Right cardiac atrium (tissue), 5 donors: ENCODE measurements at regions not wholly inside any gene's neighbourhood (a gene's known extent, or its start where the extent isn't known, plus 50 kb on each side); places are given as distances from the start of the nearest gene placed in this dataset.

ENCODE experiments used
- ATAC-seq, 2 donors: fragments of 200-7000 bp; cut with Tn5 transposase; one replicate each; pipeline versions ENCODE4 v1.8.0 to v1.9.1; 2020; ENCODE audit warnings: moderate library complexity in 2 of 2, mild to moderate bottlenecking in 1 of 2
- DNase-seq, 3 donors: peaks; one replicate each; pipeline ENCODE4 v3.0.0-alpha.2; 2020
- H3K27ac ChIP-seq: one replicate; pipeline ENCODE4 v1.5.1; 2013; ENCODE audit warnings: mild to moderate bottlenecking, low read length, control low read depth, moderate library complexity
- H3K27me3 ChIP-seq: one replicate; pipeline ENCODE4 v1.6.1; 2013; ENCODE audit not compliant: control insufficient read depth, insufficient read depth
- H3K4me1 ChIP-seq: one replicate; pipeline ENCODE4 v1.6.1; 2013; ENCODE audit warnings: low read length; ENCODE audit not compliant: control insufficient read depth, insufficient read depth
- H3K4me3 ChIP-seq: one replicate; pipeline ENCODE4 v1.5.1; 2013; ENCODE audit warnings: low read length, control low read depth
- H3K9me3 ChIP-seq: one replicate; pipeline ENCODE4 v1.6.1; 2013; ENCODE audit warnings: low read length; ENCODE audit not compliant: control insufficient read depth
- WGBS: extraction: QIAGEN DNeasy Blood & Tissue Kit; methylation state at CpG from one replicate; pipeline ENCODE4 v1.1.7; 2013; 5-methylcytosine and 5-hydroxymethylcytosine counted together
- intact Hi-C, 4 donors: fragments of 100-400 bp; cut with DNase I; formaldehyde crosslinking; loops; one replicate each; pipeline versions ENCODE4 v1.11.0 to v1.14.0; 2022 to 2023
- donor health status: healthy with polysubstance abuse.
- donor health status: DM: no; HTN: yes; CAD: no.
- donor health status: DM: no; HTN: no; CAD: no.
- donor health status: DM: no; HTN: yes; CAD: no; lungs with severe emphysema.
- donor health status: DM: yes; HTN: yes; CAD: no.

GRCh38 chr22:48177631-48178030 lies 1415.2 kb downstream of the TBC1D22A start:
- Histone ChIP-seq H3K27ac (no peak overlapping the region), H3K4me3 (no peak overlapping the region), H3K27me3 (no peaks in the 10 kb centered on the region), H3K4me1 (no peaks in the 10 kb centered on the region), H3K9me3 (no peaks in the 10 kb centered on the region)
- ATAC-seq (no peak), DNase-seq (no peak)
- intact Hi-C loops: no loop called here
- WGBS: 78% methylated on average over 5 of the region's 5 CpGs

- intact Hi-C loops: no loop called here
- Histone ChIP-seq H3K4me1 (no peaks in the 10 kb centered on the region), H3K9me3 (no peaks in the 10 kb centered on the region), H3K27ac (no peak overlapping the region), H3K27me3 (no peaks in the 10 kb centered on the region), H3K4me3 (no peak overlapping the region)
- ATAC-seq (no peak), DNase-seq (no peak)
- WGBS: 82% methylated on average over 2 of the region's 2 CpGs
Observed at GRCh38 chr22:48175721-48176120, 1413.3 kb downstream of the TBC1D22A start.

- Histone ChIP-seq H3K4me3 (no peak overlapping the region), H3K27ac (no peak overlapping the region), H3K27me3 (no peaks in the 10 kb centered on the region), H3K9me3 (no peaks in the 10 kb centered on the region), H3K4me1 (no peaks in the 10 kb centered on the region)
- ATAC-seq: no peak
- intact Hi-C loops: no loop called here
- no peak for DNase-seq
- 55% methylated on average over 7 of the region's 7 CpGs for WGBS
Observed at GRCh38 chr22:48173773-48174160, 1411.3 kb downstream of the TBC1D22A start.

- 72% methylated on average over 19 of the region's 19 CpGs for WGBS
- intact Hi-C loops: no loop called here
- DNase-seq (no peak), ATAC-seq (no peak)
- H3K4me3 ChIP-seq: no peak overlapping the region
- H3K9me3 ChIP-seq: no peaks in the 10 kb centered on the region
- H3K27ac ChIP-seq: no peak overlapping the region
- no peaks in the 10 kb centered on the region for H3K4me1 ChIP-seq
- H3K27me3 ChIP-seq: no peaks in the 10 kb centered on the region
Observed at GRCh38 chr22:48173061-48173772, 1410.8 kb downstream of the TBC1D22A start.

GRCh38 chr22:48171271-48171691 lies 1408.8 kb downstream of the TBC1D22A start:
- Histone ChIP-seq H3K9me3 (no peaks in the 10 kb centered on the region), H3K4me1 (no peaks in the 10 kb centered on the region), H3K27me3 (no peaks in the 10 kb centered on the region), H3K27ac (no peak overlapping the region), H3K4me3 (no peak overlapping the region)
- DNase-seq (no peak), ATAC-seq (no peak)
- intact Hi-C loops: no loop called here
- WGBS: 44% methylated on average over 7 of the region's 7 CpGs

- ATAC-seq: no peak
- Histone ChIP-seq H3K27me3 (no peaks in the 10 kb centered on the region), H3K4me1 (no peaks in the 10 kb centered on the region), H3K27ac (no peak overlapping the region), H3K4me3 (no peak overlapping the region), H3K9me3 (no peaks in the 10 kb centered on the region)
- no peak for DNase-seq
- intact Hi-C loops: no loop called here
- WGBS: 68% methylated on average over 4 of the region's 4 CpGs
Observed at GRCh38 chr22:48169227-48169626, 1406.8 kb downstream of the TBC1D22A start.

- 53% methylated on average over 6 of the region's 6 CpGs for WGBS
- intact Hi-C loops: no loop called here
- H3K9me3 ChIP-seq: no peaks in the 10 kb centered on the region
- H3K27me3 ChIP-seq: no peaks in the 10 kb centered on the region
- H3K27ac ChIP-seq: no peak overlapping the region
- H3K4me1 ChIP-seq: no peaks in the 10 kb centered on the region
- ATAC-seq: no peak
- H3K4me3 ChIP-seq: no peak overlapping the region
- no peak for DNase-seq
Observed at GRCh38 chr22:48167238-48167637, 1404.8 kb downstream of the TBC1D22A start.

GRCh38 chr22:48161298-48161697 lies 1398.8 kb downstream of the TBC1D22A start:
- Histone ChIP-seq H3K27ac (no peak overlapping the region), H3K9me3 (no peaks in the 10 kb centered on the region), H3K27me3 (no peaks in the 10 kb centered on the region), H3K4me1 (no peaks in the 10 kb centered on the region), H3K4me3 (no peak overlapping the region)
- ATAC-seq (no peak), DNase-seq (no peak)
- 79% methylated on average over 4 of the region's 4 CpGs for WGBS
- intact Hi-C loops: no loop called here

GRCh38 chr22:48157676-48158075 lies 1395.2 kb downstream of the TBC1D22A start:
- DNase-seq: no peak
- no peak for ATAC-seq
- H3K4me1 ChIP-seq: no peaks in the 10 kb centered on the region
- no peaks in the 10 kb centered on the region for H3K9me3 ChIP-seq
- 80% methylated on average over 11 of the region's 11 CpGs for WGBS
- H3K27me3 ChIP-seq: no peaks in the 10 kb centered on the region
- H3K4me3 ChIP-seq: no peak overlapping the region
- no peak overlapping the region for H3K27ac ChIP-seq
- intact Hi-C loops: loop anchor here in 1 of 4 donors (10.0 kb wide), 1 partner anchor 57 kb away; no protein-coding TSS in a partner anchor

GRCh38 chr22:48156603-48157355 lies 1394.3 kb downstream of the TBC1D22A start:
- H3K27me3 ChIP-seq: no peaks in the 10 kb centered on the region
- WGBS: 71% methylated on average over 12 of the region's 12 CpGs
- intact Hi-C loops: loop anchor here in 1 of 4 donors (10.0 kb wide), 1 partner anchor 58 kb away; no protein-coding TSS in a partner anchor
- no peak overlapping the region for H3K27ac ChIP-seq
- H3K4me1 ChIP-seq: no peaks in the 10 kb centered on the region
- no peak overlapping the region for H3K4me3 ChIP-seq
- no peak for ATAC-seq
- H3K9me3 ChIP-seq: no peaks in the 10 kb centered on the region
- DNase-seq: no peak

GRCh38 chr22:48155446-48155845 lies 1393.0 kb downstream of the TBC1D22A start:
- Histone ChIP-seq H3K27ac (no peak overlapping the region), H3K4me3 (no peak overlapping the region), H3K27me3 (no peaks in the 10 kb centered on the region), H3K9me3 (no peaks in the 10 kb centered on the region), H3K4me1 (no peaks in the 10 kb centered on the region)
- ATAC-seq (no peak), DNase-seq (no peak)
- 69% methylated on average over 8 of the region's 8 CpGs for WGBS
- intact Hi-C loops: loop anchor here in 1 of 4 donors (10.0 kb wide), 1 partner anchor 59 kb away; no protein-coding TSS in a partner anchor
